Caki2 (cell line): ENCODE measurements at regions not wholly inside any gene's neighbourhood (a gene's known extent, or its start where the extent isn't known, plus 50 kb on each side); places are given as distances from the start of the nearest gene placed in this dataset.
"Not testable (repeated sequence)": the region's sequence is repeated elsewhere in the genome, so short reads cannot be mapped to it uniquely, and the experiment has no call there.

Source experiments
- DNase-seq: peaks from one replicate; pipeline ENCODE4 v3.0.0-alpha.2; 2015; ENCODE audit warnings: low read depth
- in situ Hi-C: cut with HindIII; loops from 2 replicates; pipeline ENCODE4 v1.10.0; 2016; ENCODE audit warnings: low sequenced_read_pairs, low pct_unique_long_range_greater_than_20kb, mixed read lengths

- no peak for DNase-seq
- in situ Hi-C loops: no loop called here
Measured at GRCh38 chr2:204157684-204158083, 221.1 kb downstream of the ICOS start.

- DNase-seq: no peak
- in situ Hi-C loops: no loop called here
Measured at GRCh38 chr2:204159526-204159925, 223.0 kb downstream of the ICOS start.

- in situ Hi-C loops: no loop called here
- DNase-seq: no peak
Measured at GRCh38 chr2:204160989-204161388, 224.4 kb downstream of the ICOS start.

GRCh38 chr2:204161886-204162285, 225.3 kb downstream of the ICOS start:
- in situ Hi-C loops: no loop called here
- no peak for DNase-seq

- no peak for DNase-seq
- in situ Hi-C loops: no loop called here
Measured at GRCh38 chr2:204166961-204167360, 230.4 kb downstream of the ICOS start.

GRCh38 chr2:204167670-204168069, 231.1 kb downstream of the ICOS start:
- DNase-seq, in situ Hi-C loops: not testable (repeated sequence)

- in situ Hi-C loops: no loop called here
- DNase-seq: no peak
Measured at GRCh38 chr2:204170411-204170810, 233.8 kb downstream of the ICOS start.

- in situ Hi-C loops: no loop called here
- no peak for DNase-seq
Measured at GRCh38 chr2:204171432-204172144, 235.0 kb downstream of the ICOS start.

GRCh38 chr2:204172145-204172600, 235.6 kb downstream of the ICOS start:
- in situ Hi-C loops: no loop called here
- no peak for DNase-seq

- DNase-seq: no peak
- in situ Hi-C loops: no loop called here
Measured at GRCh38 chr2:204174034-204174433, 237.5 kb downstream of the ICOS start.

GRCh38 chr2:204175552-204176271, 239.1 kb downstream of the ICOS start:
- no peak for DNase-seq
- in situ Hi-C loops: no loop called here

- in situ Hi-C loops: no loop called here
Measured at GRCh38 chr2:204176306-204176705, 239.7 kb downstream of the ICOS start.

GRCh38 chr2:204177251-204177976, 240.9 kb downstream of the ICOS start:
- in situ Hi-C loops: no loop called here
- no peak for DNase-seq

More at GRCh38 chr2:204176306-204176705, 239.7 kb downstream of the ICOS start:
- no peak for DNase-seq

- no peak for DNase-seq
Measured at GRCh38 chr2:204177977-204178522, 241.5 kb downstream of the ICOS start.

GRCh38 chr2:204180649-204181048, 244.1 kb downstream of the ICOS start:
- in situ Hi-C loops: no loop called here
- DNase-seq: no peak

More at GRCh38 chr2:204177977-204178522, 241.5 kb downstream of the ICOS start:
- in situ Hi-C loops: no loop called here

GRCh38 chr2:204183608-204184007, 247.0 kb downstream of the ICOS start:
- DNase-seq: no peak
- in situ Hi-C loops: no loop called here

- DNase-seq: no peak
- in situ Hi-C loops: no loop called here
Measured at GRCh38 chr2:204184226-204184625, 247.7 kb downstream of the ICOS start.

- DNase-seq: peak; percentile 34
- in situ Hi-C loops: no loop called here
Measured at GRCh38 chr2:204187229-204188083, 250.9 kb downstream of the ICOS start.
